ENCODE measurements at regions not wholly inside any gene's neighbourhood (a gene's known extent, or its start where the extent isn't known, plus 50 kb on each side); places are given as distances from the start of the nearest gene placed in this dataset.

GRCh38 chr4:106614441-106614840, 245.9 kb upstream of the GIMD1 start:
- H3K9ac ChIP-seq (ENCODE audit: insufficient read depth in 1 of 2, low read length in 2 of 2) = no peak overlapping the region
- H3K9me3 ChIP-seq (ENCODE audit: control insufficient read depth in 4 of 4, insufficient read depth in 3 of 4, low read length in 3 of 4) = no peaks in the 10 kb centered on the region
- H3K27me3 ChIP-seq (ENCODE audit: control insufficient read depth in 3 of 3, insufficient read depth in 3 of 3, low read length in 2 of 3) = no peaks in the 10 kb centered on the region
- no peaks in the 10 kb centered on the region for H3K36me3 ChIP-seq (ENCODE audit: control insufficient read depth in 4 of 4, insufficient read depth in 4 of 4, low read length in 4 of 4)
- ATAC-seq (ENCODE audit: insufficient read depth, low FRiP score) (no peak), DNase-seq (peak in 2 of 3 donors; percentile 43 to 50)
- WGBS, 2 donors = 36 to 69% methylated on average over 4 of the region's 4 CpGs
- no peaks in the 10 kb centered on the region for H3K4me1 ChIP-seq (ENCODE audit: control insufficient read depth in 5 of 5, insufficient read depth in 5 of 5, low read length in 5 of 5)
- H3K4me3 ChIP-seq = no peak overlapping the region
- H3K27ac ChIP-seq (ENCODE audit: low read depth in 1 of 2, low read length in 1 of 2) = no peak overlapping the region
- TF ChIP-seq, protein P1, sequence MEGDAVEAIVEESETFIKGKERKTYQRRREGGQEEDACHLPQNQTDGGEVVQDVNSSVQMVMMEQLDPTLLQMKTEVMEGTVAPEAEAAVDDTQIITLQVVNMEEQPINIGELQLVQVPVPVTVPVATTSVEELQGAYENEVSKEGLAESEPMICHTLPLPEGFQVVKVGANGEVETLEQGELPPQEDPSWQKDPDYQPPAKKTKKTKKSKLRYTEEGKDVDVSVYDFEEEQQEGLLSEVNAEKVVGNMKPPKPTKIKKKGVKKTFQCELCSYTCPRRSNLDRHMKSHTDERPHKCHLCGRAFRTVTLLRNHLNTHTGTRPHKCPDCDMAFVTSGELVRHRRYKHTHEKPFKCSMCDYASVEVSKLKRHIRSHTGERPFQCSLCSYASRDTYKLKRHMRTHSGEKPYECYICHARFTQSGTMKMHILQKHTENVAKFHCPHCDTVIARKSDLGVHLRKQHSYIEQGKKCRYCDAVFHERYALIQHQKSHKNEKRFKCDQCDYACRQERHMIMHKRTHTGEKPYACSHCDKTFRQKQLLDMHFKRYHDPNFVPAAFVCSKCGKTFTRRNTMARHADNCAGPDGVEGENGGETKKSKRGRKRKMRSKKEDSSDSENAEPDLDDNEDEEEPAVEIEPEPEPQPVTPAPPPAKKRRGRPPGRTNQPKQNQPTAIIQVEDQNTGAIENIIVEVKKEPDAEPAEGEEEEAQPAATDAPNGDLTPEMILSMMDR (IDR thresholded peaks at IDR 0.05; ENCODE audit: control extremely low read depth, extremely low read depth) = no peak

DNA sequence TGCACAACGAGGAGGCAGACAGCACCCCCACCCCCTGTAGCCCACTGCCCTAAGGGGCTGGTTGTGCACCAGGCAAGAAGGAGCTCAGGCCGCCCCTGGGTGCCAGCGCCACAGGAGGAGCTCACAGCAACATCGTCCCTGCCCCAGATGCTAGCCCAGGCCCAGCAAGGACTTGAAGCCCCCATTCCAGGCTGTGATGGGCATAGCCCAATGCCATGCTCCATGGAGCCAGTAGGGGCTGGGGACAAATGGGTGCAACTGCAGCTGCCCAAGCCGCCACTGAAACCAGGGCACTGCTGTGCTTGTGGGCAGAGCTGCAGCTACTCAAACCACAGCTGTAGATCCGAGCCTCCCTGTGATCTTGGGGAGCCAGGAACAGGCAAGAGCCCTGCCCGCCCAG, 241.3 kb upstream of the GIMD1 start:
- Histone ChIP-seq H3K36me3 (ENCODE audit: control insufficient read depth in 4 of 4, insufficient read depth in 4 of 4, low read length in 4 of 4) (no peaks in the 10 kb centered on the region), H3K4me1 (ENCODE audit: control insufficient read depth in 5 of 5, insufficient read depth in 5 of 5, low read length in 5 of 5) (no peaks in the 10 kb centered on the region), H3K27ac (ENCODE audit: low read depth in 1 of 2, low read length in 1 of 2) (no peak overlapping the region), H3K9ac (ENCODE audit: insufficient read depth in 1 of 2, low read length in 2 of 2) (no peak overlapping the region), H3K27me3 (ENCODE audit: control insufficient read depth in 3 of 3, insufficient read depth in 3 of 3, low read length in 2 of 3) (no peaks in the 10 kb centered on the region), H3K4me3 (no peak overlapping the region), H3K9me3 (ENCODE audit: control insufficient read depth in 4 of 4, insufficient read depth in 3 of 4, low read length in 3 of 4) (no peaks in the 10 kb centered on the region)
- TF ChIP-seq, protein P1 (IDR thresholded peaks at IDR 0.05; ENCODE audit: control extremely low read depth, extremely low read depth) = no peak
- ATAC-seq (ENCODE audit: insufficient read depth, low FRiP score) (no peak), DNase-seq (no peak)
- WGBS, 2 donors = 86 to 92% methylated on average over 7 of the region's 7 CpGs

DNA sequence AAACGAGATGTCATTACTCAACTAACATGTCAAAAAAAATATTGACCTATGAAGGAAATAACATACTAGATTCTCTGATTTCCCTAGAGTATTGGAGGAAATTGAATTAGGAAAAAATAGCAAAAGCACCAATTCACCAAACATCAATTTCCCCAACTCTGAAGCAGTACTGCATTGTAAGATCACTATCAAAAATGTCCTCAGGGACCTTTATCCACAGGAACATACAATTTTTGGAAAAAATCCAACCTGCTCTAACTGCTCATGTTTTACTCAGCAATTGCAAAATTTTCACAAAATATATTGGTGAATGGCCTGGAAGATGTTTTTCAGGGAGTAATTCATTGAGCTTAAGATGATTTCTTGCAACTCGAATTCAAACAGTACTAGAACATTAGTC, 239.0 kb upstream of the GIMD1 start:
- H3K9me3 ChIP-seq (ENCODE audit: control insufficient read depth in 4 of 4, insufficient read depth in 3 of 4, low read length in 3 of 4) = peaks cover 0 to 10% (median 0%) of the 10 kb centered on the region in 4 donors
- no peaks in the 10 kb centered on the region for H3K27me3 ChIP-seq (ENCODE audit: control insufficient read depth in 3 of 3, insufficient read depth in 3 of 3, low read length in 2 of 3)
- DNase-seq (no peak), ATAC-seq (ENCODE audit: insufficient read depth, low FRiP score) (no peak)
- no peak overlapping the region for H3K27ac ChIP-seq (ENCODE audit: low read depth in 1 of 2, low read length in 1 of 2)
- no peaks in the 10 kb centered on the region for H3K4me1 ChIP-seq (ENCODE audit: control insufficient read depth in 5 of 5, insufficient read depth in 5 of 5, low read length in 5 of 5)
- H3K9ac ChIP-seq (ENCODE audit: insufficient read depth in 1 of 2, low read length in 2 of 2) = no peak overlapping the region
- WGBS, 2 donors = 75 to 82% methylated on average over 2 of the region's 2 CpGs
- H3K36me3 ChIP-seq (ENCODE audit: control insufficient read depth in 4 of 4, insufficient read depth in 4 of 4, low read length in 4 of 4) = no peaks in the 10 kb centered on the region
- no peak overlapping the region for H3K4me3 ChIP-seq
- TF ChIP-seq, protein P1 (IDR thresholded peaks at IDR 0.05; ENCODE audit: control extremely low read depth, extremely low read depth) = no peak

GRCh38 chr4:106604319-106605051, 235.9 kb upstream of the GIMD1 start:
- TF ChIP-seq, protein P1 (IDR thresholded peaks at IDR 0.05; ENCODE audit: control extremely low read depth, extremely low read depth) = no peak
- no peaks in the 10 kb centered on the region for H3K36me3 ChIP-seq (ENCODE audit: control insufficient read depth in 4 of 4, insufficient read depth in 4 of 4, low read length in 4 of 4)
- H3K9me3 ChIP-seq (ENCODE audit: control insufficient read depth in 4 of 4, insufficient read depth in 3 of 4, low read length in 3 of 4) = peaks cover 0 to 10% (median 0%) of the 10 kb centered on the region in 4 donors
- 79 to 85% methylated on average over 4 of the region's 4 CpGs for WGBS, 2 donors
- no peaks in the 10 kb centered on the region for H3K4me1 ChIP-seq (ENCODE audit: control insufficient read depth in 5 of 5, insufficient read depth in 5 of 5, low read length in 5 of 5)
- DNase-seq (no peak), ATAC-seq (ENCODE audit: insufficient read depth, low FRiP score) (peak; percentile 34)
- H3K27ac ChIP-seq (ENCODE audit: low read depth in 1 of 2, low read length in 1 of 2) = no peak overlapping the region
- no peak overlapping the region for H3K9ac ChIP-seq (ENCODE audit: insufficient read depth in 1 of 2, low read length in 2 of 2)
- H3K4me3 ChIP-seq = no peak overlapping the region
- H3K27me3 ChIP-seq (ENCODE audit: control insufficient read depth in 3 of 3, insufficient read depth in 3 of 3, low read length in 2 of 3) = no peaks in the 10 kb centered on the region

Data from lung (tissue), 11 donors.